Stimulated activated CD4-positive, alpha-beta T cell treated with anti-CD3 and anti-CD28 coated beads, Interleukin-4, amount 100 ng/mL, for 1 hour (primary cell): ENCODE measurements at regions not wholly inside any gene's neighbourhood (a gene's known extent, or its start where the extent isn't known, plus 50 kb on each side); places are given as distances from the start of the nearest gene placed in this dataset.
A peak's percentile ranks its signal among the peaks of the same experiment; 100 is the strongest.
"Not testable (repeated sequence)": the region's sequence is repeated elsewhere in the genome, so short reads cannot be mapped to it uniquely, and the experiment has no call there.

Experiments used
- DNase-seq: peaks from one replicate; pipeline ENCODE4 v3.0.0-alpha.2; 2020

GRCh38 chrX:45804276-45804675 lies 603.6 kb upstream of the DIPK2B start:
- DNase-seq = no peak

- no peak for DNase-seq
Measured at GRCh38 chrX:45803383-45803921, 602.8 kb upstream of the DIPK2B start.

GRCh38 chrX:45801554-45801953 lies 600.9 kb upstream of the DIPK2B start:
- DNase-seq = no peak

- DNase-seq = not testable (repeated sequence)
Measured at GRCh38 chrX:45800746-45801453, 600.2 kb upstream of the DIPK2B start.

- DNase-seq = no peak
Measured at GRCh38 chrX:45799576-45799975, 598.9 kb upstream of the DIPK2B start.

- DNase-seq = no peak
Measured at GRCh38 chrX:45795546-45795945, 594.9 kb upstream of the DIPK2B start.

GRCh38 chrX:45794995-45795337 lies 594.3 kb upstream of the DIPK2B start:
- no peak for DNase-seq

GRCh38 chrX:45794323-45794994 lies 593.8 kb upstream of the DIPK2B start:
- no peak for DNase-seq

GRCh38 chrX:45788941-45789348 lies 588.3 kb upstream of the DIPK2B start:
- no peak for DNase-seq

GRCh38 chrX:45788315-45788714 lies 587.6 kb upstream of the DIPK2B start:
- no peak for DNase-seq

- DNase-seq = no peak
Measured at GRCh38 chrX:45784590-45784989, 583.9 kb upstream of the DIPK2B start.

- no peak for DNase-seq
Measured at GRCh38 chrX:45783002-45783401, 582.3 kb upstream of the DIPK2B start.

GRCh38 chrX:45781901-45782553 lies 581.4 kb upstream of the DIPK2B start:
- no peak for DNase-seq

GRCh38 chrX:45778616-45779015 lies 577.9 kb upstream of the DIPK2B start:
- no peak for DNase-seq

GRCh38 chrX:45777366-45777765 lies 576.7 kb upstream of the DIPK2B start:
- no peak for DNase-seq

GRCh38 chrX:45775468-45775867 lies 574.8 kb upstream of the DIPK2B start:
- DNase-seq = no peak

GRCh38 chrX:45774961-45775360 lies 574.3 kb upstream of the DIPK2B start:
- peak; percentile 40 for DNase-seq

GRCh38 chrX:45773572-45773971 lies 572.9 kb upstream of the DIPK2B start:
- DNase-seq = no peak

GRCh38 chrX:45771560-45772340 lies 571.1 kb upstream of the DIPK2B start:
- peak; percentile 48 for DNase-seq

- DNase-seq = no peak
Measured at GRCh38 chrX:45771114-45771513, 570.4 kb upstream of the DIPK2B start.

- peak; percentile 35 for DNase-seq
Measured at GRCh38 chrX:45769761-45770582, 569.3 kb upstream of the DIPK2B start.

GRCh38 chrX:45768666-45769236 lies 568.1 kb upstream of the DIPK2B start:
- DNase-seq = no peak
